ENCODE measurements at regions not wholly inside any gene's neighbourhood (a gene's known extent, or its start where the extent isn't known, plus 50 kb on each side); places are given as distances from the start of the nearest gene placed in this dataset.
"Not testable (repeated sequence)": the region's sequence is repeated elsewhere in the genome, so short reads cannot be mapped to it uniquely, and the experiment has no call there.

GRCh38 chr7:119842337-119842736, 430.6 kb upstream of the KCND2 start:
- Histone ChIP-seq H3K36me3 (no peaks in the 10 kb centered on the region), H3K27ac (no peak overlapping the region), H3K9me3 (ENCODE audit: low read depth) (no peaks in the 10 kb centered on the region), H3K4me3 (no peak overlapping the region), H3K4me1 (ENCODE audit: low read depth) (no peaks in the 10 kb centered on the region), H3K27me3 (no peaks in the 10 kb centered on the region)
- no peak for TF ChIP-seq CTCF (IDR thresholded peaks at IDR 0.05; ENCODE audit: low read depth, low read length)
- no peak for DNase-seq (ENCODE audit: low read depth in 1 of 2, low spot score in 1 of 2)

GRCh38 chr7:119842786-119843185, 430.2 kb upstream of the KCND2 start:
- Histone ChIP-seq H3K9me3 (ENCODE audit: low read depth) (no peaks in the 10 kb centered on the region), H3K4me3 (no peak overlapping the region), H3K27me3 (no peaks in the 10 kb centered on the region), H3K36me3 (no peaks in the 10 kb centered on the region), H3K27ac (no peak overlapping the region), H3K4me1 (ENCODE audit: low read depth) (no peaks in the 10 kb centered on the region)
- TF ChIP-seq CTCF (IDR thresholded peaks at IDR 0.05; ENCODE audit: low read depth, low read length): no peak
- no peak for DNase-seq (ENCODE audit: low read depth in 1 of 2, low spot score in 1 of 2)

- no peak for DNase-seq (ENCODE audit: low read depth in 1 of 2, low spot score in 1 of 2)
- Histone ChIP-seq H3K4me3 (no peak overlapping the region), H3K4me1 (ENCODE audit: low read depth) (no peaks in the 10 kb centered on the region), H3K27me3 (no peaks in the 10 kb centered on the region), H3K9me3 (ENCODE audit: low read depth) (no peaks in the 10 kb centered on the region), H3K36me3 (no peaks in the 10 kb centered on the region), H3K27ac (no peak overlapping the region)
- TF ChIP-seq CTCF (IDR thresholded peaks at IDR 0.05; ENCODE audit: low read depth, low read length): no peak
Measured at GRCh38 chr7:119861385-119861784, 411.6 kb upstream of the KCND2 start.

GRCh38 chr7:119868387-119868786, 404.6 kb upstream of the KCND2 start:
- H3K36me3 ChIP-seq: no peaks in the 10 kb centered on the region
- no peaks in the 10 kb centered on the region for H3K4me1 ChIP-seq (ENCODE audit: low read depth)
- no peak overlapping the region for H3K27ac ChIP-seq
- H3K4me3 ChIP-seq: no peak overlapping the region
- DNase-seq (ENCODE audit: low read depth in 1 of 2, low spot score in 1 of 2): no peak
- no peak for TF ChIP-seq CTCF (IDR thresholded peaks at IDR 0.05; ENCODE audit: low read depth, low read length)
- H3K27me3 ChIP-seq: no peaks in the 10 kb centered on the region
- H3K9me3 ChIP-seq (ENCODE audit: low read depth): no peaks in the 10 kb centered on the region

- TF ChIP-seq CTCF (IDR thresholded peaks at IDR 0.05; ENCODE audit: low read depth, low read length): no peak
- H3K4me3 ChIP-seq: no peak overlapping the region
- H3K9me3 ChIP-seq (ENCODE audit: low read depth): no peaks in the 10 kb centered on the region
- H3K36me3 ChIP-seq: no peaks in the 10 kb centered on the region
- DNase-seq (ENCODE audit: low read depth in 1 of 2, low spot score in 1 of 2): no peak
- H3K27ac ChIP-seq: no peak overlapping the region
- H3K4me1 ChIP-seq (ENCODE audit: low read depth): no peaks in the 10 kb centered on the region
- no peaks in the 10 kb centered on the region for H3K27me3 ChIP-seq
Measured at GRCh38 chr7:119879835-119880234, 393.1 kb upstream of the KCND2 start.

- TF ChIP-seq CTCF (IDR thresholded peaks at IDR 0.05; ENCODE audit: low read depth, low read length): no peak
- no peak overlapping the region for H3K4me3 ChIP-seq
- H3K4me1 ChIP-seq (ENCODE audit: low read depth): no peaks in the 10 kb centered on the region
- H3K9me3 ChIP-seq (ENCODE audit: low read depth): no peaks in the 10 kb centered on the region
- H3K27ac ChIP-seq: no peak overlapping the region
- no peaks in the 10 kb centered on the region for H3K36me3 ChIP-seq
- no peaks in the 10 kb centered on the region for H3K27me3 ChIP-seq
- no peak for DNase-seq (ENCODE audit: low read depth in 1 of 2, low spot score in 1 of 2)
Measured at GRCh38 chr7:119886007-119886406, 387.0 kb upstream of the KCND2 start.

- not testable (repeated sequence) for H3K4me1 ChIP-seq (ENCODE audit: low read depth); H3K4me3 ChIP-seq; H3K36me3 ChIP-seq; H3K9me3 ChIP-seq (ENCODE audit: low read depth); H3K27me3 ChIP-seq; DNase-seq (ENCODE audit: low read depth in 1 of 2, low spot score in 1 of 2); H3K27ac ChIP-seq
Measured at GRCh38 chr7:119886525-119886924, 386.4 kb upstream of the KCND2 start.

Measured in cardiac muscle cell (in vitro differentiated cells and primary cell).